Fibroblast of mammary gland (primary cell): ENCODE measurements at regions not wholly inside any gene's neighbourhood (a gene's known extent, or its start where the extent isn't known, plus 50 kb on each side); places are given as distances from the start of the nearest gene placed in this dataset.

Source experiments
- DNase-seq: peaks from one replicate; pipeline ENCODE4 v3.0.0-alpha.2; 2010; ENCODE audit warnings: low read depth
- H3K4me3 ChIP-seq: 2 replicates; pipeline ENCODE4 v1.5.1; 2011; ENCODE audit warnings: low read depth, mild to moderate bottlenecking, low read length, moderate library complexity; ENCODE audit not compliant: control insufficient read depth
- TF ChIP-seq, protein P1 (sequence below): conservative IDR thresholded peaks from 2 replicates; pipeline ENCODE4 v1.5.1; 2011; ENCODE audit warnings: low read depth, low read length, inconsistent platforms; ENCODE audit not compliant: control insufficient read depth, insufficient read depth

DNA sequence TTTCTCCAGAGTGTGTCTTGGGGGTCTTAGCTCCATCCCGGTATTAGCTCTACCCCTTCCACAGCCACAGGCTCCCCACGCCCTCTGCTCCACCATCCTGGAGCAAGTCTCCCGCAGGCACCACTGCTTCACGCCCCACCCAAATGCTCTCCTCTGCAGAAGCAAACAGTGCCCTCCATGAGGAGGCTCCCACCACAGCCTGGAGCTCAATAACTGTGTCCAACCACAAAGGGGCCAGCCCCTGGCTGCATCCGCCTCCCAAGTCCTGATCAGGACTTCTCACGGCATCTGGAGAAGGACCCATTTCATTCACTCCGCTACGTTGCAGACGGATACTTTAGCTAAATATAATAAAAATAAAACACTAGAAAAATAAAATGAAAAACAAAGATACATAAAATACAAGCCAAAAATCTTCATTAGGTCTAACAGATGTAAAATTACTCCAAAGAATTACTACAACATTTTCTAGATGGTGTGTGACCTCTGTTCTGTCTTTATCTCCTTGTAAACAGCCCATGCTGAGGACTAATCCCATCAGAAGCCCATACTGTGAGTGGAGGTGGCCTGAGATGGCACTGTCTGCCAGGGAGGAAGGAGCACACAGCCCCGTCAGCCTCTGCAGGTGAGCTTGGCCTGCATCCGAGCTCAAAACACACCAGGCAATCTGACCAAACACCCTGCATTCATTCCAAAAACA lies 210.8 kb upstream of the RAB6C start:
- H3K4me3 ChIP-seq, result no peak overlapping the region
- TF ChIP-seq, protein P1, sequence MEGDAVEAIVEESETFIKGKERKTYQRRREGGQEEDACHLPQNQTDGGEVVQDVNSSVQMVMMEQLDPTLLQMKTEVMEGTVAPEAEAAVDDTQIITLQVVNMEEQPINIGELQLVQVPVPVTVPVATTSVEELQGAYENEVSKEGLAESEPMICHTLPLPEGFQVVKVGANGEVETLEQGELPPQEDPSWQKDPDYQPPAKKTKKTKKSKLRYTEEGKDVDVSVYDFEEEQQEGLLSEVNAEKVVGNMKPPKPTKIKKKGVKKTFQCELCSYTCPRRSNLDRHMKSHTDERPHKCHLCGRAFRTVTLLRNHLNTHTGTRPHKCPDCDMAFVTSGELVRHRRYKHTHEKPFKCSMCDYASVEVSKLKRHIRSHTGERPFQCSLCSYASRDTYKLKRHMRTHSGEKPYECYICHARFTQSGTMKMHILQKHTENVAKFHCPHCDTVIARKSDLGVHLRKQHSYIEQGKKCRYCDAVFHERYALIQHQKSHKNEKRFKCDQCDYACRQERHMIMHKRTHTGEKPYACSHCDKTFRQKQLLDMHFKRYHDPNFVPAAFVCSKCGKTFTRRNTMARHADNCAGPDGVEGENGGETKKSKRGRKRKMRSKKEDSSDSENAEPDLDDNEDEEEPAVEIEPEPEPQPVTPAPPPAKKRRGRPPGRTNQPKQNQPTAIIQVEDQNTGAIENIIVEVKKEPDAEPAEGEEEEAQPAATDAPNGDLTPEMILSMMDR, result no peak
- no peak for DNase-seq

DNA sequence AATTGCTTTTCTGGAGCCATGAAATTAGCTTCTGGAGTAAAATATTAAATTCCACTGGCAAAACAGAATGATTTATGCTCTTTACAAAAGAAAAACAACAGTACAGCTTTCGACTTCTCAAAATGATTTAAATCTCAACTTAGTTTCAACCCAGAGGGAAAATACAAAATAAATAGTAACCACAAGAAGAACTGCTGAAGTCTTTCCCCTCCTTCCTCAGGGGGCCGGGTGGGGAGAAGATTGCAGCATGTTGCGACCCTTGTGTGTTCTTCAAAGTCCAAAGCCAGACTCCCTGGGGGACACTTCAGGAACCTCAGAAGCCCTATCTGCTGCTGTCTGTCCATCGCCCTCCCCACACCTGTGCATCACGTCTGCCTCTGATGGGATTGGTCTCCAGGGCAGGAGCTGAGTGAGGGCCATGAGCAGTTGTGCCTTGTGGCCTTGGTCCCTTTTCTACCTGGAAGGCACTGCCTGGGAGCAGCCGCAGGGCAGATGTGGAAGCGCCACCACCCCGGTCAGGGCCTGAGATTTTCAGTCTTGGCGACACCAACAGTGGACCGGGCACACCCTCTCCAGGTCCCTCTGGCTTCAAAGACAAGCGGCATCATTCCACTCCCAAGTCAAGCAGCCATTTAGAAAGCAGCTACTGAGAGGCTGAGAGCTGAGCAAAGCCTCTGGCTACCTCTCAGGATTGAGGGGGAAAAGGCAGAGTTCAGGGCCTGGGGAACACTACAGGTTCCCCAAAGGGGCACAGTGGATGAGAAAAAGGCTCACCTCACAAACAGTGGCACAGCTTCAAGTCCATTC lies 210.1 kb upstream of the RAB6C start:
- no peak overlapping the region for H3K4me3 ChIP-seq
- TF ChIP-seq, protein P1, result no peak
- no peak for DNase-seq

DNA sequence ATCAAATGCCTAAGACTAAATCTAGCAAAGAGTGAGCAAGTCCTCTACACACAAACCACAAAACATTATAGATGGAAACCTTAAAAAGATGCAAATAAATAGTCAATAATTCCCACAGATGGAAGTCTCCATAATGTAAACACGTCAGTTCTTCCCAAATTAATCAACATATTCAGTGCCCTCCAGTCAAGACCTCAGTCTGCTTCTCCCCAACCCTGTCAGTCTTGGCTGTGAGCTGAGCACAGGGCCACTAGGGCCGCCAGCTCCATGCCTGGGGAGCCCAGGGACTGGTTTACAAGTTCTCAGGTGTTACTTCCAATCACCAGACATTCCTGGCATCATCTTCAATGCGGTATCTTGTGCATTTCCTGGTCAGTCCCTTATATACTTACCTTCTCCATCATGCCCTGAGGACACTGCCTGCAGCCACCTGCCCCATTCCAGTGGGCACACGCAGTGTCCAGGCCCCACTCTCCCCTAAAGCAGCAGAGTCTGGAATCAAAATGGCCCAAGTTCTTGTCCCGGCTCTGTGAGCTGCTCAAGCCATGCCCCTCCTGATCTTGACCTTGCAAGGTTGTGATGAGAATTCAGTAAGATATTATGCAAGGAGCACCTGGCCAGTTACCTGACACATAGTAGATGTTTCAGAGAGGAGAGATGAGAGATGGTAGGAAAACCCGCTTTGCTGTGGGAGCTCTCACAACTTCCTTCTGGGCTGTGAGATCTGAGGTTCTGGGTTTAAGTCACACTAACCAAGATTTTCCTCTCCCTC lies 207.9 kb upstream of the RAB6C start:
- DNase-seq, result no peak
- TF ChIP-seq, protein P1, result no peak
- no peak overlapping the region for H3K4me3 ChIP-seq

DNA sequence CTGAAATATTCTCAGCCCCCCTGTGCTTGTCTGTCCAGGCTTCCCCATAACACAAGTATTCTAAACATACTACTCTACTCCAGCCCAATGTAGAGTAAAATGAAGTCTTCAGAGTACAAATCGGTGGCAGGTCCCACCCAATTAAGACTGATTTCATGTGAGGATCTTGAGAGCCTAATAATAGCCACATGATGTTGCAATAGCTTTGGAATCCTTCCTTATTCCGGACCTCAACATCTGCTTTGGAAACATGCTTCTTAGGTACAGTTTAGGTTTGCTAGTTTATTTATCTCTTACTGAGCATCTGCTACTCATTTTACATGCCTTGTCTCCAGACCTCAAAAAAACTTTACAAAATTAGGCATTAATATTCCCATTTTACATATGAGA lies 207.3 kb upstream of the RAB6C start:
- TF ChIP-seq, protein P1, result no peak
- H3K4me3 ChIP-seq, result no peak overlapping the region
- DNase-seq, result peak; percentile 2

DNA sequence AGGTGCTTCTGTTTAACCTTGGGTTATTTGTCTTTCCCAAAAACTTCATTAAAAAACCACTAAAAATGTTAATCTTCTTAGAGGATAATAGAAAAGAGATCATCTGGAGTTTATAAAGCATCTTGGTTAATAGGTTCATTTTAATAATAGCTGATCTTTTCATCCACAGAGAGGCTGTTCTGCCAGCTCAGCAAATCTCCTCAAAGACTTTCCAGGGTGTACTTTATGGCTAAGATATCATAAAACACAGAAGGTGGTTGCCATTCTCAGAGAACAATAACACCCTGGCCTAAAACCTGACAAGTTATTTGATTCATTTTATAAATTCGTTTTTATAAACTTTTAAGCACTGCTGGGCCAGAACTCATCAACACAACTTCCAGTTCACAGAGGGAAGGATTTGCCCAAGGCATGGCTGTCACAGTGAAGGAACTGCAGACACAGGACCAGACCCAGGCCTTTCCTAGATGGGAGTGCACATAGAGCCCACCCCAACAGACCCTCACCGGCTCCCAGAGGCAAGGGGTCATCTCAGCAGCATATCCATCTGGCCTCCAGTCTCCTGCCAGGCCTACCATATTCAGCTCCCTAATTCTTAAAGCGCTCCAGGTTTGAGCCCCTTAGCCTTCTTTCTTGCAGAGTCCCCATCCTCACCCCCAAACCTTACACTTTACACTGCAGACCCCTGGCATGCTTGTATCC lies 203.4 kb upstream of the RAB6C start:
- TF ChIP-seq, protein P1, result no peak
- no peak for DNase-seq
- H3K4me3 ChIP-seq, result no peak overlapping the region

DNA sequence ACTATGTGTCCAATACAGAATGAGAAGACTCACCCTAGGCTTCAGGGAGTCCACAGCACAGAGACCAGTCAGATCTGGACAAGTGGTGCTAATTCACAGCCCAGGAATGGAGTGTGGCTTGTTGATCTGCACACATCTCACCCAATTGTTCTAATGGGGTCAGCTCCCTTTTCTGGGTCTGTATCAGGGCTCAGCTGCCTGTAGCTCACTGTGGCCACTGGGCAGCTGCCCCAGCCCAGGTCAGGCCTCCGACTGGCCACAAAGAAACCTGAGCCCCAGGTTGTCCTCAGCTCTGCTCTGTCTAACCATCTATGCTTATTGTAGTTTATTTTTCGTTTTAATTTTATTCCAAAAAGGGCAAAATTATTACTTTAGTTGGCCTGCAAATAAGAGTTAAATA lies 202.3 kb upstream of the RAB6C start:
- no peak overlapping the region for H3K4me3 ChIP-seq
- TF ChIP-seq, protein P1, result no peak
- no peak for DNase-seq
